SK-N-SH treated with all-trans-retinoic acid at 6 μM for 48 hours (cell line): ENCODE measurements at regions not wholly inside any gene's neighbourhood (a gene's known extent, or its start where the extent isn't known, plus 50 kb on each side); places are given as distances from the start of the nearest gene placed in this dataset.

Source experiments
- ATAC-seq: fragments of 200-7000 bp; cut with Tn5 transposase; 3 replicates; pipeline ENCODE4 v1.9.1; 2020; ENCODE audit warnings: mild to moderate bottlenecking, moderate library complexity
- ARNTL ChIP-seq: fragments of 450-650 bp; formaldehyde crosslinking; IDR thresholded peaks from 2 replicates; pipeline ENCODE4 v1.5.0; 2020; ENCODE audit warnings: low read depth, mild to moderate bottlenecking, moderate library complexity, borderline replicate concordance
- BACH2 ChIP-seq: fragments of 250-450 bp; sonication (Bioruptor Pico); IDR thresholded peaks from 2 replicates; pipeline ENCODE4 v1.9.0; 2021; ENCODE audit warnings: mild to moderate bottlenecking, borderline replicate concordance
- CREB5 ChIP-seq: fragments of 250-450 bp; sonication (Bioruptor Pico); IDR thresholded peaks from 2 replicates; pipeline ENCODE4 v1.5.1; 2020; ENCODE audit warnings: low read depth, mild to moderate bottlenecking, moderate library complexity
- CSRNP3 ChIP-seq: fragments of 250-450 bp; sonication (Bioruptor Pico); IDR thresholded peaks from 2 replicates; pipeline ENCODE4 v1.5.1; 2021; ENCODE audit warnings: mild to moderate bottlenecking, moderate library complexity
- ESRRG ChIP-seq: fragments of 250-450 bp; sonication (Bioruptor Pico); IDR thresholded peaks from 2 replicates; pipeline ENCODE4 v1.6.1; 2021; ENCODE audit warnings: mild to moderate bottlenecking
- ISL1 ChIP-seq: fragments of 250-450 bp; sonication (Bioruptor Pico); IDR thresholded peaks from 2 replicates; pipeline ENCODE4 v2.1.2; 2022; ENCODE audit warnings: mild to moderate bottlenecking, moderate library complexity
- OSR1 ChIP-seq: fragments of 250-450 bp; sonication (Bioruptor Pico); IDR thresholded peaks from 2 replicates; pipeline ENCODE4 v1.8.0; 2022; ENCODE audit warnings: moderate library complexity, mild to moderate bottlenecking, inconsistent platforms
- PPARA ChIP-seq: fragments of 250-450 bp; sonication (Bioruptor Pico); IDR thresholded peaks from 2 replicates; pipeline ENCODE4 v1.5.0; 2020; ENCODE audit warnings: mild to moderate bottlenecking, borderline replicate concordance
- RARB ChIP-seq: fragments of 250-450 bp; sonication (Bioruptor Pico); IDR thresholded peaks from 2 replicates; pipeline ENCODE4 v1.8.0; 2021; ENCODE audit warnings: mild to moderate bottlenecking, moderate library complexity
- SNAI2 ChIP-seq: fragments of 250-450 bp; sonication (Bioruptor Pico); IDR thresholded peaks from 2 replicates; pipeline ENCODE4 v1.5.0; 2020; ENCODE audit warnings: mild to moderate bottlenecking, moderate library complexity
- TCF4 ChIP-seq: fragments of 250-450 bp; sonication (Bioruptor Pico); IDR thresholded peaks from 2 replicates; pipeline ENCODE4 v1.8.0; 2021; ENCODE audit warnings: mild to moderate bottlenecking, moderate library complexity, borderline replicate concordance
- ZC3H10 ChIP-seq: fragments of 250-450 bp; sonication (Bioruptor Pico); IDR thresholded peaks from 2 replicates; pipeline ENCODE4 v1.5.1; 2021; ENCODE audit warnings: mild to moderate bottlenecking, moderate library complexity
- ZFP3 ChIP-seq: fragments of 250-450 bp; sonication (Bioruptor Pico); IDR thresholded peaks from 2 replicates; pipeline ENCODE4 v1.5.0; 2020; ENCODE audit warnings: mild to moderate bottlenecking, moderate library complexity
- ZFP30 ChIP-seq: fragments of 450-650 bp; formaldehyde crosslinking; IDR thresholded peaks from 2 replicates; pipeline ENCODE4 v1.5.0; 2022; ENCODE audit warnings: mild to moderate bottlenecking, moderate library complexity
- ZNF565 ChIP-seq: fragments of 450-650 bp; formaldehyde crosslinking; conservative IDR thresholded peaks from 2 replicates; pipeline ENCODE4 v1.5.0; 2020; ENCODE audit warnings: low read depth, mild to moderate bottlenecking, moderate library complexity
- ZNF70 ChIP-seq: fragments of 450-650 bp; formaldehyde crosslinking; IDR thresholded peaks from 2 replicates; pipeline ENCODE4 v1.5.0; 2020; ENCODE audit warnings: mild to moderate bottlenecking, moderate library complexity
- ZNF8 ChIP-seq: fragments of 450-650 bp; formaldehyde crosslinking; IDR thresholded peaks from 2 replicates; pipeline ENCODE4 v1.5.0; 2020; ENCODE audit warnings: mild to moderate bottlenecking, moderate library complexity
- TF ChIP-seq, protein P1 (sequence below): fragments of 250-450 bp; sonication (Bioruptor Pico); IDR thresholded peaks from 2 replicates; pipeline ENCODE4 v1.8.0; 2021; ENCODE audit warnings: low read depth, mild to moderate bottlenecking, moderate library complexity, borderline replicate concordance
- TF ChIP-seq, protein P2 (sequence below): fragments of 250-450 bp; sonication (Bioruptor Pico); IDR thresholded peaks from 2 replicates; pipeline ENCODE4 v1.5.0; 2020; ENCODE audit warnings: mild to moderate bottlenecking, moderate library complexity

DNA sequence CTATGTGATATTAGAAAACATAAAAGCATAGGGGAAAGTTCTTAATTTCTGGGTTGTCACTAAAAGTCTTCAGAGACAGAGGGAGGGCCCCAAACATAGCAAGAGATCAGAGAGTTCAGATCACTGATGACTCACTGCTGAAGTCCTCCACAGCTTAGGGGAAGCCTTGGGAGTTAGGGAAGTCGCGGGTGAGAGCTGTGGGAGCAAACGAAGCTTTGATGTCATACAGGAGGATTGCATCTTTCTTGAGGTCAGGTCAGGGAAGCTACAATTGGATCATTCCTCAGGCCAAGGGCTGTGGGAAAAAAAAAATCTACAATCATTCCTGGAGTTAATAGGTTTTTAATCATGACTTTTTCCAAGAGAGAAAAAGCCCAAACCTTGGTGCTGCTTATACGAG lies 96.2 kb downstream of the COPS8 start:
- ATAC-seq = peak; percentile 90
- TF ChIP-seq ZC3H10 (CRISPR knock-in tag) (0 out of 2 replicates have a peak, but pooled peaks have one; percentile 35), TCF4 (no peak), ESRRG (CRISPR knock-in tag) (no peak)

DNA sequence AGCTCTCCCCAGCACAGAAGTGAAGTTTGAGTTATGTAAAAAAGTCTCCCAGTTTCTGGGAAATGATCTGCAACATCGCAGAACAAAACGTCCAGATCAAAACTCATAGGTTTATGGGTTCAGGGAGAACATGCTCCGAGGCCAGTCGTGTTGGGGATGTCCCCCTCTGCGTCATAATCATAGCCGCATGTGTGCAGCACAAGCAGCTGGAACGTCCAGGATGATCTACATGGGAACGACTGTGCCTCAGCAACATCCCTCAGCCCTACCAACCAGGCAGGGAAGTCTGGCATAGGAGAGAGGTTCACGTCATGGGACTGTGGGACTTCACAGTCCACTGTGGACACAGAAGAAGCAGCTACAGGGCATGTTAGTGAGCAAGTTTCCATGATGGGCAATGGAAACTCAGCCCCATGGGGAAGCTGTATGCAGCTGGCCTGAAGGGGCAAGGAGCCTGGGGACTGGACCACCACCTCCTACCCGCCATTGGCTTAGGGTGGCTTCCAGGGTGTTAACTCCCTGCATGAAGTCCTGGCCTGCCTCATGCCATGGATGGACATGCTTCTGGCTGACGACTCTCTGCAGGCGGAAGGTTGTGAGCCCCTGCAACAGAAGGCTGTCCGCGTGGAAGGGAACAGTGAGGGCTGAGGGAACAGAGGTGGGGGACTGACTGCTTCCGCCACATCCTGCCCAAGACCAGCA lies 96.9 kb downstream of the COPS8 start:
- TF ChIP-seq, protein P1, sequence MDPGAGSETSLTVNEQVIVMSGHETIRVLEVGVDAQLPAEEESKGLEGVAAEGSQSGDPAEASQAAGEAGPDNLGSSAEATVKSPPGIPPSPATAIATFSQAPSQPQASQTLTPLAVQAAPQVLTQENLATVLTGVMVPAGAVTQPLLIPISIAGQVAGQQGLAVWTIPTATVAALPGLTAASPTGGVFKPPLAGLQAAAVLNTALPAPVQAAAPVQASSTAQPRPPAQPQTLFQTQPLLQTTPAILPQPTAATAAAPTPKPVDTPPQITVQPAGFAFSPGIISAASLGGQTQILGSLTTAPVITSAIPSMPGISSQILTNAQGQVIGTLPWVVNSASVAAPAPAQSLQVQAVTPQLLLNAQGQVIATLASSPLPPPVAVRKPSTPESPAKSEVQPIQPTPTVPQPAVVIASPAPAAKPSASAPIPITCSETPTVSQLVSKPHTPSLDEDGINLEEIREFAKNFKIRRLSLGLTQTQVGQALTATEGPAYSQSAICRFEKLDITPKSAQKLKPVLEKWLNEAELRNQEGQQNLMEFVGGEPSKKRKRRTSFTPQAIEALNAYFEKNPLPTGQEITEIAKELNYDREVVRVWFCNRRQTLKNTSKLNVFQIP (CRISPR knock-in tag) = no peak
- TF ChIP-seq ZNF70 (CRISPR knock-in tag) (no peak), ESRRG (CRISPR knock-in tag) (no peak)
- TF ChIP-seq, all 23 proteins: peak for 0
- no peak for ATAC-seq

- TF ChIP-seq PPARA (no peak), ISL1 (CRISPR knock-in tag) (no peak), CREB5 (CRISPR knock-in tag) (no peak), ZNF70 (CRISPR knock-in tag) (no peak), ZFP3 (CRISPR knock-in tag) (no peak), BACH2 (CRISPR knock-in tag) (no peak)
- ATAC-seq = peak; percentile 46; the same call in 2 of the 3 replicates
These were observed 98.7 kb downstream of the COPS8 start for GRCh38 chr2:237184192-237184918.

DNA sequence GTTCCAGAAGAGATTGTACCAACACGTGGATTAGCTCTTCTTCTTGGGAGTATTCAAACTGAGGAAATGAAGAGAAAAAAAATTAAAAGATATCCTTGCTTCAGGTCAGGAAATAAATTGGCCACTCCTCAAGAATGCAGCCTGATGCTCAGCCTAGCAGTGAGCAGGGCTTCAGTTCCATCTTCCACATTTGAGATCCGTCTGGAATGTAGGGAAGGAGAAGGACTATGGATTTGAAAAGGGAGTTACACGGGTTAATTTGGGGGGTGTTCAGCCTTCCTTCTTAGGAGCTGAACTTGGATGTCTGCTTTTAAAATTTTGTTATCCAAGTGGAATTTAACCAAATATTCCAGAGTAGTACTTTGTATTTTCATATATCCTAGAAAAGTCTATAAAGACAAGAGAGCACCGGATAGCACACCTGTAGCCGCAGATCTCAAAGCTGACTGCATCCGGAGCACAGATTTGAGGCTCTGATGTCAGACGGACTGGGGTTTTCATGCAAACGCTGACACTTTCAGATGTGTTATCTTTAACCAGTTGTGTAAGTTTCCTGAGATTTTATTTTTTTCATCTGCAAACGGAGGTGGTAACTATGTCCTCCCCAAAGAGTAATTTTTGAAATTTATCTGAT lies 99.3 kb downstream of the COPS8 start:
- TF ChIP-seq ARNTL (CRISPR knock-in tag) = no peak
- no peak for TF ChIP-seq ZNF565 (CRISPR knock-in tag)
- no peak for TF ChIP-seq ISL1 (CRISPR knock-in tag)
- no peak for TF ChIP-seq RARB (CRISPR knock-in tag)
- TF ChIP-seq, protein P1 (CRISPR knock-in tag) = no peak
- TF ChIP-seq PPARA = no peak
- no peak for TF ChIP-seq TCF4
- TF ChIP-seq ZNF70 (CRISPR knock-in tag) = no peak
- TF ChIP-seq, all 23 proteins: peak for 0
- ATAC-seq = peak; percentile 44; the same call in 1 of the 3 replicates

DNA sequence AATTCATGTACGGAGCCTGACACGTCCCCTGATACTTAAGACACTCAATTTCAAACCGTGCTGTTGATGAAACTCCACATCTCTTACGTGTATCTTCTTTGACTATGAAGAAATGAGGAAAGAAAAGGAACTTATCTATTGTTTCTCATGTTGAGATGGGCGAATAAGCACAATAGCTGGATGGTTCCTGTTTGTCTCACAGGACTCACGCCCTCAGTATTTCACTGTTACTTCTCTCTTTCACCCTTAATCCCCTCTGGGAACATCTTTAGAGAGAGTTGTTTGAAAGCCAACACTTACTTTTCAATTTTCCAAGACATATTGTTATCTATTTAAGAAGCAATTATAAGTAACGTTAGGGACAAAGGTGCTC lies 99.8 kb downstream of the COPS8 start:
- ATAC-seq = no peak
- TF ChIP-seq CREB5 (CRISPR knock-in tag) = no peak

GRCh38 chr2:237189799-237190198 lies 104.1 kb downstream of the COPS8 start:
- no peak for ATAC-seq
- TF ChIP-seq ZNF8 (CRISPR knock-in tag) (no peak), SNAI2 (CRISPR knock-in tag) (no peak), ZFP30 (CRISPR knock-in tag) (no peak), ZFP3 (CRISPR knock-in tag) (no peak), ARNTL (CRISPR knock-in tag) (no peak), OSR1 (CRISPR knock-in tag) (no peak), CSRNP3 (no peak)
- TF ChIP-seq, protein P2, sequence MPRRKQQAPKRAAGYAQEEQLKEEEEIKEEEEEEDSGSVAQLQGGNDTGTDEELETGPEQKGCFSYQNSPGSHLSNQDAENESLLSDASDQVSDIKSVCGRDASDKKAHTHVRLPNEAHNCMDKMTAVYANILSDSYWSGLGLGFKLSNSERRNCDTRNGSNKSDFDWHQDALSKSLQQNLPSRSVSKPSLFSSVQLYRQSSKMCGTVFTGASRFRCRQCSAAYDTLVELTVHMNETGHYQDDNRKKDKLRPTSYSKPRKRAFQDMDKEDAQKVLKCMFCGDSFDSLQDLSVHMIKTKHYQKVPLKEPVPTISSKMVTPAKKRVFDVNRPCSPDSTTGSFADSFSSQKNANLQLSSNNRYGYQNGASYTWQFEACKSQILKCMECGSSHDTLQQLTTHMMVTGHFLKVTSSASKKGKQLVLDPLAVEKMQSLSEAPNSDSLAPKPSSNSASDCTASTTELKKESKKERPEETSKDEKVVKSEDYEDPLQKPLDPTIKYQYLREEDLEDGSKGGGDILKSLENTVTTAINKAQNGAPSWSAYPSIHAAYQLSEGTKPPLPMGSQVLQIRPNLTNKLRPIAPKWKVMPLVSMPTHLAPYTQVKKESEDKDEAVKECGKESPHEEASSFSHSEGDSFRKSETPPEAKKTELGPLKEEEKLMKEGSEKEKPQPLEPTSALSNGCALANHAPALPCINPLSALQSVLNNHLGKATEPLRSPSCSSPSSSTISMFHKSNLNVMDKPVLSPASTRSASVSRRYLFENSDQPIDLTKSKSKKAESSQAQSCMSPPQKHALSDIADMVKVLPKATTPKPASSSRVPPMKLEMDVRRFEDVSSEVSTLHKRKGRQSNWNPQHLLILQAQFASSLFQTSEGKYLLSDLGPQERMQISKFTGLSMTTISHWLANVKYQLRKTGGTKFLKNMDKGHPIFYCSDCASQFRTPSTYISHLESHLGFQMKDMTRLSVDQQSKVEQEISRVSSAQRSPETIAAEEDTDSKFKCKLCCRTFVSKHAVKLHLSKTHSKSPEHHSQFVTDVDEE = no peak
